ACHN (cell line): ENCODE measurements at regions not wholly inside any gene's neighbourhood (a gene's known extent, or its start where the extent isn't known, plus 50 kb on each side); places are given as distances from the start of the nearest gene placed in this dataset.

ENCODE experiments used
- DNase-seq: peaks from one replicate; pipeline ENCODE4 v3.0.0-alpha.2; 2015
- in situ Hi-C: cut with HindIII; loops from 2 replicates; pipeline ENCODE4 v1.10.0; 2017; ENCODE audit warnings: low sequenced_read_pairs, low pct_ligation_motif_present, low pct_unique_long_range_greater_than_20kb

DNA sequence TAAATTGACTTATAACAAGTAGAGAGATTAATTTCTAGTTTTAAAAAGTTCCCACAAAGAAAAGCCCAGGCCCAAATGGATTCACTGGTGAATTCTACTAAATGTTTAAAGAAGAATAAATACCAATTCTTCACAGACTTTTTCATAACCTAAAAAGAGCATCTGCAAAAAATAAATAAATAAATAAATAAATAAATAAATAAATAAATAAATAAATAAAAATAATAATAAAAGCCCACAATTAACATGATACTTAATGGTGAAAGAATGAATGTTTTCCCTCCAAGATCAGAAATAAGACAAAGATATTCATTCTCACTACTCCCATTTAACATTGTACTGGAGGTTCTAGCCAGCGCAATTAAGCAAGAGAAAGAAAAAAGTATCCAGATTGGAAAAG, 97.6 kb upstream of the KAZN start:
- no peak for DNase-seq
- in situ Hi-C loops: no loop called here

DNA sequence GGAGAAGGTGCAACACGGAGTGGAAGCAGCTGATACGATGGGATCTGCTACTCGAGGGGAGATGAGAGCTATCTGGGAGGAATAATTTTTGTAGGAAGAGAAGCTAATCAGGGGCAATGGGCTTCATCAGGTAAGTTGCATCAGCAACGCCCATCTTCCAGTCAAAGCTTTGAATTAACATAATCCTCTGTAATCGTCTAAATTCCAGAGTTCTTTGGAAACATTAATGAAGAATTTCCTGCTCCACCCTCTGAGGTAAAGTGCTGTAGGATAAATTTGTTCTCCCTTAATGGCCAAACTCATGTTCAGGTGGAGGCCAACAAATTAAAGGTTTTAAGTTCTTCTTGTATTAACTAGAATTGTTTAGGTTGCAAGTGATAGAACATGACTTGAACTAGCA, 94.0 kb upstream of the KAZN start:
- in situ Hi-C loops: no loop called here
- DNase-seq: no peak

DNA sequence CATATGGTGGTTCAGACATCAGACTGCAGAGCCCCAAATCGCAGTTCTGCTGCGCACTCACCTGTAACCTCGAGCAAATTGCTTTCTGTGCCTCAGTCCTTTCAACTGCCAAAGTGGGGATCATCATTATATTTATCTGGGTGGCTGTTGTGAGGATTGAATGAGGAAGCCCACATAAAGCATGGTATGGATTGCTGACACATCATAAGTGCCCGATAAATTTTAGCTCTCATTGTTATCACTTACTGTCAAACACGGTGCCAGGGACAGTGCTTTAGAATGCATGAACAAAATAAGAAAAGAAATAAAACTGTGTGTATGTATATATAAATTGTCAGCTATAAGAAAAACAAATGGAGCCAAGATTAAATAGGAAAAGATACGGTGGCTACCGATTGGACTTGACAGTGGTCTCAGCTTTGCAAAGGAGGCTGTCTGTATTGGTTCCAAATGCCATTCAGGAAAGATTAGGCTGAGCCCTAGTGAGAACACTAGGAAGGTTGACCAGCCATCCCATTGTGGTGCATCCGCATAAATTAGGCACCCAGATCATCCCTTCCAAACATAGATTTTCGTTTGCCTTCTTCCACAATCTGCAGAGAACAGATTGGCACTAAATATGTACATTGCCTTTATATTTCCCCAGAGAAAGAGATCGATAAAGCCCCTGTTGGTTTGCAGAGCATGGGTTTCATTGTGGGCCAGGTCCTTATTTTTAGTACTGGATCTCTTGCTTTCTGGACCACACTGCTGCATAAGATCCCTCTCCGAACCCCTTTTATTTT, 91.8 kb upstream of the KAZN start:
- in situ Hi-C loops: no loop called here
- no peak for DNase-seq

DNA sequence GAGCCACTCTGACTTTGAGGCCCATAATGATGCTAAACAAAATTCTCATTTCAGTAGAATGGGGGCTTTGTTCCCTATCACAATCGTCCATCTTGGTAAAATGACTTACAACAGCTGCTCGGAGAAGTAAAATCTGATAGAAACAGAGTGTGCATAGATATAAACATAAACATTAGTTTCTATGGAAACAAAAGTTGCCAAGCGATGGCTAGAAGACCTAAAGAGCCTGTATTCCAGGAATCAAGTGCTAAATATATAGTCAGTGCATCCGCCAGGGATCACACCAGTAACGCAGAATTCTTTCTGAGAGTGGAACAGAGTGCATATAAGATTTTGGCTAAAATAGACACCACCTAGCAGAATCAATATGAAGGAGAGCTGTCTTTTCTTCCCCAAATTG, 91.2 kb upstream of the KAZN start:
- DNase-seq: no peak
- in situ Hi-C loops: no loop called here

DNA sequence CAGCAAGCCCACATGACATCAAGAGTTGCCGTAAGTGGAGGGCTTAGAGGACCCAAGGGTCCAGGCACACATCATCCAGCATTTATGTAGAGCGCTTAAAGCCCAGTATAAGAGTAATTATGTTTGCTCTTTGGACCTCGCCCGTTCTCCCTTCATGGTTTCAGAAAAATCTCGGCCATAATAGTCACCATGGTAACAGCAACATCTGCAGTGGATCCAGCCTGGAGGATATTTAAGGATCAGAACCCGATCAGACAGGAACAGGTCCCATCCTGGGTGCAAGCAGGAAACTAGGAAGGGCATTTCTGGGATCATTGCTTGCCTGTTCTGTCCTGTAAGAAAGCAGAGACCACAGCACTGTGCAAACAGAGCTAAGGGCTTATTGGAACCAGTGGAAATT, 89.9 kb upstream of the KAZN start:
- no peak for DNase-seq
- in situ Hi-C loops: no loop called here

DNA sequence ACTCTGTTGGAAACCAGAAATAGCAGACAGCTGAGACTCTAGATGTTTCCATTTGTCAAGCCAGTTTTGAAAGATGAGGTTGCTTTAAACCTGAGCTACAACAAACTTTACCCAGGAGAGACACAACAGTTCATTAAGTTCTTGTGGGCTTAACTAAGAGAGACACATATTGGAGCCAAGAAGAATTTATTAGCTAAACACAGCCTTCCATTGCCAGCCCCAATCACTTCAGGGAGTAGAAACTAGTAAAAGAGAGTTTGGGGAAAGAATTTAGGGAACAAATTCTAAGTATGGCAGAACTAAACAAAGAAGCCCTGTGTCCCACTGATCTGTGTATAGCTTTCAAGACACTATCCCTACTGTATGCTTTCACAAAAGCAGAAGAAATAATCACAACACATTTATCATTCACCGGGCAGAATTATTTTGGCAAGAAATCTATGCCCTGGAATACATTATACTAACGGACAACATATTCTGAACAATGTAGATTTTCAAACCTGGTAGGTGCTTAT, 87.3 kb upstream of the KAZN start:
- in situ Hi-C loops: no loop called here
- no peak for DNase-seq

DNA sequence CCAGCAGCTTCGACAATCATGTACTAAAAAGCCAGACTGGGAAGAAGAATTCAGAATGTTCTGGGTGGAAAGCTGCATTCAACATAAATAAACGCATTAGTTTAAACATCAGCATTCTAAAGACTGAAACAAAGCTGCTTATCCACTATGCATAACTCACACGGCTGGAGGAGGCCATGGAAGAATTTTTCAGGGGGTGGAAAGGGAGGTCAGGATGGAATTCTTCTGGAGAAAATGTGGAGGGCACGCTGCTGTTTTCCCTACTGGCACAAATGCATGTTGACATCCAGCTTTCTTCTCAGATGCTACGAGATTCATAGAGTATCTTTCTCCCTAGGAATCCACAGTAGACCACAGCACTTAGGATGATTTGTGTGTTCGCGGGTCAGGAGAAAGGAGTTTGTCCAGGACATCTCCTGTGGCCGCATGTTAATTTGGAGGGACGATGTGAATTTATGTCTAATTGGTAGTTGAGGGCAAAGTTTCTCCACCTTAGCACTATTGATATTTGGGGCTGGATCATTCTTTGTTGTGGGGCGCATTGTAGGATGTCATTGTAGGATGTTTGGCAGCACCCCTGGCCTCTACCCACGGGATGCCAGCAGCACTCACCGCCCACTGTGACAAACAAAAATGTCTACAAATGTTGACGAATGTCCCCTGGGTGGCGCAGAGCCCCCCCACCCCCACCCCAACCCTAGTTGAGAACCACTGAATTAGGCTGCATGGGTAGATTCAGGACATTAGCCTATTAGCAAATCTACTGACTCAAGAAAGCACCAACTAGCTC, 86.5 kb upstream of the KAZN start:
- no peak for DNase-seq
- in situ Hi-C loops: no loop called here

DNA sequence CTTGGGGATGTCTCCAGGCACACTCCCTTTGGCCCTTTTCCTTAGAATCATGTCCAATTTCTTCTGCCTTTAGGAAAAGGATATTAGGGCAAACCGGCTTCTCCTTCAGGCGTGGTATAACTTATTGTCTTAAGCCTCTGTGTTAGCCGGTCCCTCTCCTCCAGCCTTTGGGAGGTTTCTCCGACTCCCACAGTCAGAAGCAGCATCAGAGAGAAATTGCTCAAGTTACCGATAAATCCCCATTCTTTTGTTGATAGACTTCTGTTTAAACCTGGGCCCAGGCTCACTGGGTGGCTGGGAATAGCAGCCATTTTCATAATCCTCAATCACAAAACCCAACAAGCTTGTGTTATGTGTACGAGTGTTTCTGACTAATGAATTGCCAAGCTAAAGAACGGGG, 85.4 kb upstream of the KAZN start:
- in situ Hi-C loops: no loop called here
- no peak for DNase-seq

DNA sequence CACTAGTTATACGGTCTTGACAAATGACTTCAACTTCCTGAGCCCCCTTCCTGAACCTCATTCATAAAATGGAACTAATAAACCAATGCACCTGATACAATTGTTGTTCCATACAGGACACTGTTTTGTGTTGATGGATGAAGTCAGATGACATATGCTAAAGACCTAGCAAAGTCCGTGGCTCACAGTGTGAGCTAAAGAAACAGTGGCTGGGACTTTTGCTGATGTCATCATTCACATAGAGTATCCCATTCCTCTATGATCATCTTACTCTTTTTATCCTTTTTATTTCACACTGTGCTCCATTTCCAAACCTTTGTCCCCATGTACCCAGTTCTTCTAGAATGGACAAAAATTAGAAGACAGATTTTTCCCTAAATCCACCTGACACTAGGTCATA, 83.7 kb upstream of the KAZN start:
- in situ Hi-C loops: no loop called here
- no peak for DNase-seq

DNA sequence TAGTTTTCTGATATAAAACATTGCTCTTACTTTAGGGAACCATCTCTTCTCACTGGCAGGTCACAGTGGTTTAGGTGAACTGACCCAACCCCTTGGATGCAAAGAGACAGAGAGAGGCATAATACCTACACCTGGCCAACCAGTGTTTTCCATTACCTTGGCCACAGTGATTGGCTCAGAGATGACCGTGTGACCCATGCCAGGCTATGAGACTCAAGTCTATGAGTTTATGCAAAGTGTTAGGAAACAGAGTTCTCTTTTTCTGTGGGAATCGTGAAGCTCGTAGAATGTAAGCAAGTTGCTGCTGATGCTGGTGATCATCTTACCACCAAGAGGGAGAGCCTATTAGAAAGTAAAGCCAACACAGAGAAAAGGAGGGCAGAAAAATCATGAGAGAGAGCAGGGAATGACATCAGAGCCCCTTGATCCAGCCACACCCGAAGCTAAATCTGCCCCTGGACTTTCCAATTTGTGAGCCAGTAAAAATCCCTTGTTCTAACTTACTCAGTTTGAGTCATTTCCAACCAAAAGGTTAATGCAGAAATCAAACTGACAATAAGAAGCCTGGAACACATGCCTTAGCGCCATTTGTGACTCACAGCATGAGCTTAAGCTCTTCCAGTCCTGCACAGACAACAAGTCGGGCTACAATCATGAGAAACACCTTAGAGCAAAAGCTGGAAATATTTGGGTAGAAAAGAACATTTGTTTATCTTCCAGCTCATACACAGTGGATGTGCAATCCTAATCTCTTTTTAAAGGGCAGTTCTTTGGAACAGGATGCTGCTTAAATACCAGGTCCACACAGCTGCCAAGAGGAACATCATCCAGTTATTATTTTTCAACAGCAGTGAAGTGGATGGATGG, 81.3 kb upstream of the KAZN start:
- in situ Hi-C loops: no loop called here
- DNase-seq: no peak

DNA sequence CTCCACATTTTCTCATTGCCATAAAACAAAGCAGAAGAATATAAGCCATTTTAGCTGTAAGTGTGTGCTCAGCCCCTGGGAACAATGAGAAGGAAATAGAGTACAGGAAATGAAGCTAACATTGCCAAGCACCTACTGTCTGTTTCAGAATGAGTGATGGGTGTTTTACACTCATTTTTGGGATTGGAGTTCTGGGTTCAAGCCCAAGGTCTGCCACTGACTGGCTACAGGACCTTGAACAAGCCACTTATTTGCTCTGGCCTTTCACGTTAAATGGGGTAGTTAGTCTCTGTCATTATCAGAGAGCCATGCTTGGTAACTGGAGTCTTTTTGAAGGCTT, 80.7 kb upstream of the KAZN start:
- in situ Hi-C loops: no loop called here
- no peak for DNase-seq

DNA sequence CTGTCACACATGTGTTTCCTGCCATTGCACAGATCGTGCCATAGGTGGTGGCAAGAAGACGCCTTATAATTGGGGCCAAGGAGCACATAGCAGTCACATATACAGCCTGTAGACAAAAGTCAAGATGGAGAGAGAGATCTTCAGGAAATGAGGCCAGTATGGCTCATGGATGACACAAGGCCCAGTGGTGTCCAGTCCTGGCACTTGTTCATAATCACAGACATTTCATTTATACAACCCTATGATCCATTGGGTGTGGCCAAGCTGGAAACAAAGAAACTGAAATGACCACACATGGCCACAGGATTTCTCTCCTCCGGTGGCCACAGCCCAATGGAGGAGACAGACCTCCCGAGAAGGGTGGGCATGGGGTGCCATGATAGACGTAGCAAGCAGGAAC, 78.5 kb upstream of the KAZN start:
- in situ Hi-C loops: no loop called here
- DNase-seq: no peak

DNA sequence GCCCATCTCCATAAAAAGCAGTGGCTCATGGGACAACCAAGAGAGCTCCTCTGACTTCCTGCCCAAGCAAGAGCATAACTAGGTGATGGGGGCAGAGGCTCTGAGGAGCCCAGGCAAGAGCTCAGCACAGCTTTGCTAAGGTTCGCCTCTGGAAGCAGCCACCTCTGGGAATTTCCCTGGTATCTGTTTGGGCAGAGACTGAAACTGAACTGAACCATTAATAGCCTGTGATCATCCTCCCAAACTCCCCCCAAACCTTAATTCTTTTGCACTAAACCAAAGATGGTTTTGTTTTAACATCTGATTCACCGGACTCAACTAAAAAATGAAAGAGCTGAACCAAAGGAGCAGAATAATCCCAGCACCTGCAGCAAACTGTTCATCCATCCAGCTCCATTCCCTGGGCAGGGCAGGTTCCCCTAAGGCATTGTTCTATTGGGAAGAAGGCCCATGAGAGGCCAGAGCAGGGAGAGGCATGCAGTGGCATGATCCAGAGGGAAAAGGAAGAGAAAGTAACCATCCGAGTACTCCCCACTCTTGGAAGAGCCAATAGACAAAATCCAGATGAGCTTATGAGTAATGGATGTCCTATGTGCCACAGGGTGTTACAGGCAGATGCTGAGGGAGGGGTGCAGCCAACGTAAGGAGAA, 77.8 kb upstream of the KAZN start:
- in situ Hi-C loops: no loop called here
- no peak for DNase-seq

DNA sequence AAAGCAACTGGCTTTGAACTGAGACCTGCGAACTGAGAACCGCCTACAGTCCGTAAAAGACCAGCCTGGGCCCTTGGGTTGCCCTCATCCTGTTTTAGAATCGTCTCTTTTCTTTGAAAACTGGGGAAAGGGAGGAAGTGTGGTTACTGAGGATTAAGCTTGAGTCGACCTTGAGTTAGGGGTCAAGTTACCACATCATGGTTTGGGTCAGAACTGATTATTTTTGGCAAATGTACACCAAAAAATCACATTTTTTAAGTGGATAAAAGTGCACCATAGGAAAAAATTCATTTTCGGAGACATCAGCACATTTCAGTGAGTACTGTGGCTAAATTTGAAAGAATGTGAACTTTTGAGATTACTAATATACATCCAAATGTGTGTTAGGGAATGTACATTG, 76.9 kb upstream of the KAZN start:
- in situ Hi-C loops: no loop called here
- no peak for DNase-seq

DNA sequence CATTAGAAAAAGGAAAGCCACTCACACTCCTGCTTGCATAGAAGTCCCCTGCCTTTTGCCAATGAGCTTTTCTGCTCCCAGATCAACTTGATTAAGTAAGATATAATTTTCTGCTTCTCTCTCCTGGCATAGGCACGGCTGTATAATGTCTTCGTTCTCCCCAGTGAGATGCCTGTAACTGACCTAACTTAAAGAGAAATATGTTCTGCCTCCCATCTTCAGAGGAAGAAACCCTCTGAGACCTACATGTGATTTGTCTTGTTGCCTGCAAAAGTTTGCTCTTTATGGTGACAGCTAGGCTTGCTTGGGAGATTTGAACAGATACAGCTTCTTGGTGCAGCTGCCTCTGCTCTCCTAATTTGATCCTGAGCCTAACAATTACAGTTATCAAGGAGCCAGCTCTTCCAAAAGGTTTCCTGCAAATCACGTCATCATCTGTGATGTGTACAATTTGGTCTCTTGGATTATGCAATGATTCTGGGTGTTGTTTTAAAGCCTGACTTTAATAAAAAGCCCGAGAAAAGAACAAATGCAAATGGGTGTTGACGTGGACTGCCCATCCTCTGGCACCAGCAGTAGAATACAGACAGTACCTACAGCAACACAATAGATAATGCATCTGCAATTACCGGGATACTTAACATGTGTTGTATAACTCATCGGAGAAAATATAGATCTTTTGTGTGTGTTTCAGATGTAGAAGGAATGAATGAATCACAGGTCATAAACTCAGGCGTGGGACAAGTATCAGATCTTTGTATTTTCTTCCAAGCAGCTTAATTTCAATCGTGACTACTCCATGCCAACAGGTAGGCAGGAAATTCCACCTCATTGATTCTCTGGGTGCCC, 76.2 kb upstream of the KAZN start:
- DNase-seq: no peak
- in situ Hi-C loops: no loop called here

DNA sequence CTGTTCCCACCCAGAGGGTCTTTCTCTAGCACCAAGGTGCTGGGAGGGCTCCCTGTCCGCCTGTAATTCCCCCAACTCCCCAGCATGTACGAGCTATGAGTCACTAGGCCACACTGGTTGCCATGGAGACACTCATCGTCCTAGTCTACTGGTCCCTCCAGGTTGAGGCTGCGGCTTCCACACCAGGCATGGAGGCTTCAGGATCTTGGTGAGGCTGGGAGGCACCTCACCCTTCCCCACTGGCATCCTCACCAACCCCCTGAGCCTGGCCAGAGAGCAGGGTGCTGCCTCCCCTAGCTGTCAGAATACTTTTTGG, 75.6 kb upstream of the KAZN start:
- DNase-seq: peak; percentile 41
- in situ Hi-C loops: no loop called here

DNA sequence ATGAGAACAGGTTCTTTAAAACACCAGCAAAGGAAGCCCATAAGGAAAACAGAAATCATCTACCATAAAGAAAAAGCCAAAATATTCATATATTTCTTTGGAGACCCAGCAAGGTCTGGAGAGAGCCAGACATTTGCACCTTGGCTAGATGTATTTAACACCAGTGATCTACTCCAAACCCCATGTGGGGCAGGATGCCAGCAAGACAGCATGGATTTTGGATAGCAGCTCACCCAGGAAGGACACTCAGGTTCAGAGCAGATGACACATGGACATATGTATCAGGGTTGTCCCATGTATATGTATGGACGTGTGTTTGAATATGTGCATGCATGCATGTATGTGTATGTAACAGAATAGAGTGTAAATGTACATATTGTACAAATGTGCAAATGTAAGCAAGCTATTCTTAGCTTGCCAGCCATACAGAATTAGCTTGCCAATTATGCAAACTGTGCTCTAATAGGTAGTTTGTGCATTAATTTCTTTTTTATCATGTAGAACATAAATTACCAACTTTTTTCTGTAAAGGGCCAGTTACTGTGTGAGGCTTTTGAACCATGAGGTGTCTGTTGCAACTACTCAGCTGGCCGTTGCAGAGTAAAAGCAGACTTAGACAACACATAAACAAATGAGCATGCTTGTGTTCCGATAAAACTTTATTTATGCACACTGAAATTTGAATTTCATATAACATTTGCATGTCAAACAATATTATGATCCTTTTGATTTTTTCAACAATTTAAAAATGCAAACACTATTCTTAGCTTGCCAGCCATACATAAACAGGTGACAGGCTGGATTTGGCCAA, 73.5 kb upstream of the KAZN start:
- no peak for DNase-seq
- in situ Hi-C loops: no loop called here
